Brain microvascular endothelial cell (primary cell): ENCODE measurements at regions not wholly inside any gene's neighbourhood (a gene's known extent, or its start where the extent isn't known, plus 50 kb on each side); places are given as distances from the start of the nearest gene placed in this dataset.
A peak's percentile ranks its signal among the peaks of the same experiment; 100 is the strongest.

Experiments used
- DNase-seq: peaks from one replicate; pipeline ENCODE4 v3.0.0-alpha.2; 2020
- H3K27ac ChIP-seq: fragments of 250-450 bp; sonication (Bioruptor Pico); 2 replicates; pipeline ENCODE4 v1.5.1; 2020; ENCODE audit warnings: mild to moderate bottlenecking, moderate library complexity
- H3K27me3 ChIP-seq: fragments of 250-450 bp; sonication (Bioruptor Pico); replicated peaks from 2 replicates; pipeline ENCODE4 v1.5.1; 2020; ENCODE audit warnings: mild to moderate bottlenecking
- H3K36me3 ChIP-seq: fragments of 250-450 bp; sonication (Bioruptor Pico); replicated peaks from 2 replicates; pipeline ENCODE4 v1.5.1; 2020; ENCODE audit warnings: mild to moderate bottlenecking
- H3K4me3 ChIP-seq: 2 replicates; pipeline ENCODE4 v1.5.1; 2011; ENCODE audit warnings: low read depth, mild to moderate bottlenecking, control low read depth, low read length, moderate library complexity
- in situ Hi-C: cut with HindIII; loops from 2 replicates; pipeline ENCODE4 v1.10.0; 2017; ENCODE audit warnings: low sequenced_read_pairs, low pct_ligation_motif_present
- TF ChIP-seq, protein P1 (sequence below): IDR thresholded peaks from 2 replicates; pipeline ENCODE4 v1.5.1; 2011; ENCODE audit warnings: low read depth, mild to moderate bottlenecking, moderate library complexity, low read length, control low read depth, inconsistent platforms; ENCODE audit errors: missing control alignments

- H3K27me3 ChIP-seq: no peaks in the 10 kb centered on the region
- no peak for DNase-seq
- no peaks in the 10 kb centered on the region for H3K36me3 ChIP-seq
- TF ChIP-seq, protein P1, sequence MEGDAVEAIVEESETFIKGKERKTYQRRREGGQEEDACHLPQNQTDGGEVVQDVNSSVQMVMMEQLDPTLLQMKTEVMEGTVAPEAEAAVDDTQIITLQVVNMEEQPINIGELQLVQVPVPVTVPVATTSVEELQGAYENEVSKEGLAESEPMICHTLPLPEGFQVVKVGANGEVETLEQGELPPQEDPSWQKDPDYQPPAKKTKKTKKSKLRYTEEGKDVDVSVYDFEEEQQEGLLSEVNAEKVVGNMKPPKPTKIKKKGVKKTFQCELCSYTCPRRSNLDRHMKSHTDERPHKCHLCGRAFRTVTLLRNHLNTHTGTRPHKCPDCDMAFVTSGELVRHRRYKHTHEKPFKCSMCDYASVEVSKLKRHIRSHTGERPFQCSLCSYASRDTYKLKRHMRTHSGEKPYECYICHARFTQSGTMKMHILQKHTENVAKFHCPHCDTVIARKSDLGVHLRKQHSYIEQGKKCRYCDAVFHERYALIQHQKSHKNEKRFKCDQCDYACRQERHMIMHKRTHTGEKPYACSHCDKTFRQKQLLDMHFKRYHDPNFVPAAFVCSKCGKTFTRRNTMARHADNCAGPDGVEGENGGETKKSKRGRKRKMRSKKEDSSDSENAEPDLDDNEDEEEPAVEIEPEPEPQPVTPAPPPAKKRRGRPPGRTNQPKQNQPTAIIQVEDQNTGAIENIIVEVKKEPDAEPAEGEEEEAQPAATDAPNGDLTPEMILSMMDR: no peak
- in situ Hi-C loops: no loop called here
- no peak overlapping the region for H3K4me3 ChIP-seq
- no peak overlapping the region for H3K27ac ChIP-seq
These were observed 138.3 kb downstream of the PCDH18 start for GRCh38 chr4:137394018-137394417.

DNA sequence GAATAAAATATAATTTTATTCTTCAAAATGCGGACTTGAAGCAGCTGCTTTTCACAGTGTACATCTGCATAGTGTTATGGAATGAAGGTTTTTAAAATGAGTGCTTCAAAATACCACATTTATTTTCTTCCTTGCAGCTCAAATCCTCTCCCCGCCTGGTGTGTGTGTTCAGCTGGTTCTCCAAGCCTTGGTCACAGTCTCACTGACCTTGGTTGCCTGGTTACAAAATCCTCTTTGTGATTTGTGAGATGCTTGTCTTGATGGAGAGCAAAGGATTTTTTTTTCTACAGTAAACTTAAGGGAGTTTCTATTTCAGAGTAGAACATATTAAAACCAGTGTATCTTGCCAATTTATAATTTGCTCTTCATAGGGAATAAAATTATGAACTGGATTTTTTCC lies 139.2 kb downstream of the PCDH18 start:
- TF ChIP-seq, protein P1: no peak
- no peaks in the 10 kb centered on the region for H3K36me3 ChIP-seq
- H3K27ac ChIP-seq: no peak overlapping the region
- no peaks in the 10 kb centered on the region for H3K27me3 ChIP-seq
- no peak overlapping the region for H3K4me3 ChIP-seq
- DNase-seq: peak; percentile 27
- in situ Hi-C loops: no loop called here

GRCh38 chr4:137390707-137391106 lies 141.6 kb downstream of the PCDH18 start:
- Histone ChIP-seq H3K27me3 (no peaks in the 10 kb centered on the region), H3K4me3 (no peak overlapping the region), H3K36me3 (no peaks in the 10 kb centered on the region), H3K27ac (no peak overlapping the region)
- in situ Hi-C loops: no loop called here
- DNase-seq: no peak
- TF ChIP-seq, protein P1: no peak

DNA sequence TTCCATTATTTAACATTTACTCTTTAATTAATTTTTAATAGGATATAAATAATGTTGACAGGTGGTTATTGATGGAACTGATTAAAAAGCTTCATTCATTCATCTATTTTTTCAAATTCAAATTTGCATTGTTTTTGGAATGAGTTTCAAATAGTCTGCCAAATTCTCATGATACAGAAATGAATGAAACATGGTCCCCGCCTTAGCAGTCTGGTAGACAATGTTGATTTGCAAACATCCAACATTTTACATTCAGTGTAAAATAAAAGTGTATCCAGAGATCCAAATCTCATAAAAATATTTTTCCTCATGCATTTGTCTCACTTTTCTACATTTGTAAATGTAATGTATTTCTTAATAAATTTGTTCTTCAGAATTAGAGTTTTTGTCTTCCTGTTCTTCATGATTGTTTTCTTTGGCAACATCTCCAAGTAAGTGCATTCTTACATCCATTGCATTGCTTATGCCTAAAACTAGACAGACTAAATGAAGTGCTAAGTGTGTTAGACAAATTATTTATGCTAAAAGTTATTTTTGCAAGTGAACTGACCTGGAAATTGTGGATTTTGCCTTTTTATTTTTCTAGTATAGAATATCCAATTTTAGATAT lies 142.3 kb downstream of the PCDH18 start:
- TF ChIP-seq, protein P1: no peak
- H3K27me3 ChIP-seq: no peaks in the 10 kb centered on the region
- H3K27ac ChIP-seq: no peak overlapping the region
- in situ Hi-C loops: no loop called here
- H3K36me3 ChIP-seq: no peaks in the 10 kb centered on the region
- no peak overlapping the region for H3K4me3 ChIP-seq
- DNase-seq: no peak

GRCh38 chr4:137387924-137388323 lies 144.4 kb downstream of the PCDH18 start:
- TF ChIP-seq, protein P1: no peak
- H3K27ac ChIP-seq: no peak overlapping the region
- DNase-seq: peak; percentile 57
- in situ Hi-C loops: no loop called here
- no peaks in the 10 kb centered on the region for H3K27me3 ChIP-seq
- H3K4me3 ChIP-seq: no peak overlapping the region
- no peaks in the 10 kb centered on the region for H3K36me3 ChIP-seq

GRCh38 chr4:137384476-137384875 lies 147.8 kb downstream of the PCDH18 start:
- Histone ChIP-seq H3K27ac (no peak overlapping the region), H3K27me3 (no peaks in the 10 kb centered on the region), H3K36me3 (no peaks in the 10 kb centered on the region), H3K4me3 (no peak overlapping the region)
- in situ Hi-C loops: no loop called here
- TF ChIP-seq, protein P1: no peak
- no peak for DNase-seq
